Activated CD8-positive, alpha-beta memory T cell treated with anti-CD3 and anti-CD28 coated beads, Interleukin-2, amount 50 U/mL, for 4 hours (primary cell): ENCODE measurements at regions not wholly inside any gene's neighbourhood (a gene's known extent, or its start where the extent isn't known, plus 50 kb on each side); places are given as distances from the start of the nearest gene placed in this dataset.
"Not testable (repeated sequence)": the region's sequence is repeated elsewhere in the genome, so short reads cannot be mapped to it uniquely, and the experiment has no call there.

ENCODE experiments used
- DNase-seq: peaks from one replicate; pipeline ENCODE4 v3.0.0-alpha.2; 2020

DNA sequence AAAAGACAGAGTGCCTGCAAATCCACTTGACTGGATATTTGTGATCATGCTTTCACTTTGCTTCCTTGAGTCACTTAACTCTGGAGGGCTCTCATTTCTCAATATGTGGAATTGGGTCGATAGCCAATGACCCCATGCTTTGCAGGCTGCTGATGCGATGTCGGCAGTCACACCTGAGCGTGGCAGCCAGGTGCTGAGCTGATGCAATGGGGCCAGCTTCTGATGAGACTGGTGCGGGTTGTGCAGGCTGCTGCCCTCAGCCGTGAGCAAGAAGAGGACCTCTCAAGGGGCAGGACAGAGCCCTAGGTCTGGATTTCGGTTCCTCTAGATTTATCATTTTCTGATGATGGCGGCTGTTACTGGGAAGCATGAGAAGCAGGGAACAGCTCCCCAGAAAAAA, 334.1 kb downstream of the TEX29 start:
- DNase-seq: no peak

DNA sequence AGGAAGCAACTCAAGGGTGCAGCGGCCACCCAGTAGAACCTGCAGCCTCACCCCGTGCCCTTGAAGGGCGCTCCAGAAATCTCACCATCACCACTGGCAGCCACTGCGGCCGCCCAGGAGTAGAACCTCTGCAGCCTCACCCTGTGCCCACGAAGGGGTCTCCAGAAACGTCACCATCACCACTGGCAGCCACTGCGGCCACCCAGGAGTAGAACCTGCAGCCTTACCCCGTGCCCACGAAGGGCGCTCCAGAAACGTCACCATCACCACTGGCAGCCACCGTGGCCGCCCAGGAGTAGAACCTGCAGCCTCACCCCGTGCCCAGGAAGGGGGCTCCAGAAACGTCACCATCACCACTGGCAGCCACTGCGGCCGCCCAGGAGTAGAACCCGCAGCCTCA, 336.0 kb downstream of the TEX29 start:
- no peak for DNase-seq

DNA sequence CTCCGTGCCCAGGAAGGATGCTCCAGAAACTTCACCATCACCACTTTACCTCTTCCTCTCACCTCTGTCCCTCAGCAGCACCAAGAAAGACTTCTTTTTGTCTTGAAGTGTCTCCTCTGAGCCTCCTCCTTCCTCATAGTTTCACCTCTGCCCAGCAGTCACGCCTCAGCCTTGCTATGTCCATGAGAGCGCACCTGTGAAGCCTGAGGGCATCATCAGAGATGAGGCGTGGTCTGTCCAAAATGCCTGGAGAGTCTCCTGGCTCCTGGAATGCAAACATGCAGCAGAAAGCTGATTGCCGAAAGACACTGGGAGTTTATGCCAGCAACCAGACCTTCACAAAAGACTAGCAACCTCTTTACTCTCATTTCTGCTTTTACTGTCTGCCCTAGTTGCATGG, 336.6 kb downstream of the TEX29 start:
- DNase-seq: no peak

DNA sequence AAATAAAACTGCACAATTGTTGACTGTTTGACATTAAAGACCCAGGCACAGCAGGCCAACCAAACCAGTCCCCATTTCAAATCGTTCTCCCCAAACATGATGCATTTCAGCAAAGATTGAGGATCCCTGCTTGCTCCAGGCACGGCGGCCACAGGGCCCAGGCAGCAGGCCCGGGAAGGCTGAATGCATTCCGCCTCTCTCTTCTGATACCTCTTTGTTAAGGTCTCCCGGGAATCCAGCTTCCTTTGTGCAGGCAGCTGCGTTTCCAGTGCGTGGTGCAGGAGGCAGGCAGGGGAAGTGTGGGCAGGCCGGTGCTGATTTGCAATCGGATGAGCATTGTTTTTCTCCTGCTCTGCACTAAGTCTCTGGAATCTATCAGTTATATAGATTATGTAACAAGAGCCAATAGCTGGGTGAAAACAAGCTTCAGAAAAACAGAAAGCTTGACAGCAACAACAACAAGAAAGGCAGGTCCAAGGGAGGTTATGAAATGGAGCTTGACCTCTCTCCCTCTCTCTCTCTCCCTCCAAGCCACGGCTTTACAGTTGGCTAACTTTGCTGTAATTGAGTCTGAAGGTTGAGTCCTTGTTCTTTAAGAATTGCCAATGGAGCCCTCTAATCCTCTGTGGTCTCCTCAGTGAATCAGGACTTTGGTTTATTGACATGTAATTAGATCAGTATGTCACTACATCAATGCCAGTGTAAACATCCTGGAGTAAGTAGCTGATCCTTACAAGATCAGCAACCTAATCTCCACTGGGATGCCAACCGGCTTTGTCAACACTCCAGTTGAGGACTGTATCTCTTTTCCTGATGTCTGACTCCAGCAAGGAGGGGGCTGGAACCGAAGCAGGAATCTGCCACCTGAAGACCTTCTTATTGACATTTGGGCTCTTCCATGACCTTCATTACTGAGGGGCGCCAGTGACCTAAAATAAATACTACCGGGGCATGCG, 338.0 kb downstream of the TEX29 start:
- no peak for DNase-seq

GRCh38 chr13:111659219-111659775, 338.9 kb downstream of the TEX29 start:
- no peak for DNase-seq

- no peak for DNase-seq
Observed at GRCh38 chr13:111659842-111660241, 339.4 kb downstream of the TEX29 start.

GRCh38 chr13:111661052-111661451, 340.6 kb downstream of the TEX29 start:
- no peak for DNase-seq

DNA sequence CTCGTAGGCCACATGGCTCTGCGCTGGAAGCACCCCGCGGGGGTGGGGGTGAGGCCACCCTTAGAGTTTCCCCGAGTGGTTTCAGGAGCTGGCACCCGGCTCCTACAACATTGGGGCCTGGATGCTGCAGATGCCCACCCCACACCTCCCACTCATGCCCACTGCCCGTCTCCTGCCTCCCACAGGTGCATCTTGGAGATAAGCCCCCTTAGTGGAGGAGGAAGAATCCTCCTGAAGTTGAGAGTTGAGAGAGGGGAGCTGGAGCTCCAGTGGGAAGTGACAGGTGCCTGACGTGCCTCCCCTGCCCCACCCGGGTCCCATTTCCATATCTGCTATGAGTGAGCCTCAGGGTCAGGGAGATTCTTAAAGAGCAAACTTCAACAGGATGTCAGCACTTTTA, 341.3 kb downstream of the TEX29 start:
- no peak for DNase-seq

DNA sequence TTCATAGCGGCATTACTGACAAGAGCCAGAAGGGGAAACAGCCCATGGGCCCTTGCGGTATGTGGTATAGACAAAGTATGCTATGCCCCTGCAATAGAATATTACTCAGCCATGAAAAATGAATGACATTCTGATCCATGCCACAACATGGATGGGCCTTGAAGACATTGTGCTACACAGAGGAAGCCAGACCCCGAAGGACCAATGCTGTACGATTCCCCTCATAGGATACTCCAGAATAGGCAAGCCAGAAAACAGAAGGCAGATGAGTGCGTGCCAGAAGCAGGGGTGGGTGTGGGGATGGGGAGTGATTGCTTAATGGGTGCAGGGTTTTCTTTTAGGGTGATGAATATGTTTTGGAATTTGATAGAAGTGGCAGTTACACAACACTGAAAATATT, 342.0 kb downstream of the TEX29 start:
- DNase-seq: no peak

- DNase-seq: no peak
Observed at GRCh38 chr13:111662895-111663294, 342.5 kb downstream of the TEX29 start.

GRCh38 chr13:111663505-111663904, 343.1 kb downstream of the TEX29 start:
- no peak for DNase-seq

GRCh38 chr13:111663953-111664421, 343.5 kb downstream of the TEX29 start:
- no peak for DNase-seq

GRCh38 chr13:111664696-111665095, 344.3 kb downstream of the TEX29 start:
- no peak for DNase-seq

GRCh38 chr13:111665691-111666095, 345.3 kb downstream of the TEX29 start:
- no peak for DNase-seq

DNA sequence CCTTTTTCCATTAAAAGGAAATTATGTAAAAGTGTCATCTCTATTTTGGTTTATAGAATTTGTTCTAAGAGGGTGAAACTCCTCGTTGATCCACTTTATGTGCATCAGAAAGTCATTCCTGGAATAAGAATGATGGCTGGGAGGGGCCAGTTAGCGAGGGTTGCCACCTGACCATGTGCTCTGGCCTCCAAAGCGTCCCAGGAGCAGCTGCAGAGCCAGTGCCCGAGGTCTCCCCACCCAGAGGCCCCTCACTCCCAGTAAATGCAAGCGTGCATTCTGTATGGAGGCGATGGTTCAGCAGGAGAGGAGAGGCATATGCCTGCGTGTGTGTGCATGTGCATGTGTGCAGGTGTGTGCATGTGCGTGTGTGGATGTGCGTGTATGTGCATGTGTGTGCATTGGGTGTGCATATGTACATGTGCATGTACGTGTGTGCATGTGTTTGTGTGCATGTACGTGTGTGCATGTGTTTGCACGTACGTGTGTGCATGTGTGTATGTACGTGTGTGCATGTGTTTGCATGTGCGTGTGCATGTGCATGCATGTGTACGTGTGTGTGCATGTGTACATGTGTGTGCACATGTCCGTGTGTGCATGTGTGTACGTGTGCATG, 345.8 kb downstream of the TEX29 start:
- no peak for DNase-seq

DNA sequence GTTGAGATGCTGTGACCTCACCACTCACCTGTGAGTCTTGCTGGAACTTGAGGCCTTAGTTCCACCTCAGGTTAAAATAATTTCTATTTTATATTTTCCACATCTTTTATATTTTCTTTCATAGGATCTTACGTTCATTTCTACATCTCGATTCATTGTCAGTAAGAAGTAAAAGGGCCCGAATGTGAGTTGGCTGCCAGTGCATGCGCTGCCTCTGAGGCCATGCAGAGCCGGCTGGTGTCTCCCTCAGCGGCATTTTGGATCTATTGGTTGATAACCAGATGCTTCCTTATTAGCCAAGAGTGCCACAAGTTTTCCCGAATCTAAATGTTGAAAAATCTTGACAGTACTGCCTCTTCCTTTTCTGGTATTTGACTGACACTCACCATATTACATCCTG, 347.3 kb downstream of the TEX29 start:
- no peak for DNase-seq

DNA sequence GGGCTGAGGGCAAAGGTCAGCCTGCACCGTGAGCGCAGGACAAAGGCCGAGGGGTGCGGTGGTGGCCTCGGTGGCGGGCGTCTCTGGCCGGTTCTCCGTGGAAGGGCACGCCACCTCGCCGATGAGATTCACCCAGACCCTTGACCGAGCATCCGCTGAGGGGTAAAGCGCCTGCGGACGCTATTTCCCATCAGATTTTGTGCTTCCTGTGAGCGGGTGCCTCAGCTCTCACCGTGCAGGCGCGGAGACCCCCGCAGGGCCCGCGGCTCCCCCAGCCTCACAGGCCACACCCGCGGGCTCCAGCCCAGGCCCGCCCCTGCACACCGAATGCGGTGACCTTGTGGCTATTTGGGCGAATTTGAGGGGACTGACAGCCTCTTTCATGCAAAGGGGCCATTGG, 348.0 kb downstream of the TEX29 start:
- no peak for DNase-seq

GRCh38 chr13:111672198-111672597, 351.8 kb downstream of the TEX29 start:
- not testable (repeated sequence) for DNase-seq

- not testable (repeated sequence) for DNase-seq
Observed at GRCh38 chr13:111678120-111678882, 357.9 kb downstream of the TEX29 start.

GRCh38 chr13:111679645-111680044, 359.2 kb downstream of the TEX29 start:
- not testable (repeated sequence) for DNase-seq

- not testable (repeated sequence) for DNase-seq
Observed at GRCh38 chr13:111680100-111680499, 359.7 kb downstream of the TEX29 start.

DNA sequence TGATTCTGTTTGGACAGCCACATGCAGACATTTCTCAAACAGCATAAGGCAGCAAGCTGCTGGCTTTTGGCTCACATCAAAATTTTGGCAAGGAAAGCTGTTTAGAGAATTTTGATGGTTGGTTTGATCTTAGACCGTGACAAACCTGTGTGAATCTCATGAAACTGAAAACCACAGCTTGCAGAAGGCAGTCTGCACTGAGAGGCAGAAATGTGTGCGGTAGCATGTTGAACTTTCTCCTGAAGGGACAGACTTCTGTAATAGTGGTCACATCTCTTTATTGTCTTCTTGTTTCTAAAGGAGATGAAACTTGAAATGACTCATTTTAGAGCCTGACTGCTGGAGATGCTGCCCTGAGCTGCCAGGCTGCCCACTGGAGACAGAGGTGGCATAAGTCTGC, 371.6 kb downstream of the TEX29 start:
- not testable (repeated sequence) for DNase-seq

GRCh38 chr13:111696121-111696520, 370.8 kb upstream of the SOX1 start:
- DNase-seq: not testable (repeated sequence)
